ENCODE measurements at regions not wholly inside any gene's neighbourhood (a gene's known extent, or its start where the extent isn't known, plus 50 kb on each side); places are given as distances from the start of the nearest gene placed in this dataset.

- H3K27ac ChIP-seq = no peak overlapping the region
- no peak for DNase-seq (ENCODE audit: low read depth, low spot score)
Observed at GRCh38 chr6:12379181-12379580, 89.0 kb downstream of the EDN1 start.

- DNase-seq (ENCODE audit: low read depth, low spot score) = no peak
- H3K27ac ChIP-seq = no peak overlapping the region
Observed at GRCh38 chr6:12381587-12381986, 91.4 kb downstream of the EDN1 start.

- H3K27ac ChIP-seq = no peak overlapping the region
- no peak for DNase-seq (ENCODE audit: low read depth, low spot score)
Observed at GRCh38 chr6:12383448-12383847, 93.3 kb downstream of the EDN1 start.

- no peak for DNase-seq (ENCODE audit: low read depth, low spot score)
Observed at GRCh38 chr6:12384357-12384912, 94.3 kb downstream of the EDN1 start.

GRCh38 chr6:12385316-12385715 lies 95.2 kb downstream of the EDN1 start:
- DNase-seq (ENCODE audit: low read depth, low spot score) = no peak
- no peak overlapping the region for H3K27ac ChIP-seq

More at GRCh38 chr6:12384357-12384912, 94.3 kb downstream of the EDN1 start:
- no peak overlapping the region for H3K27ac ChIP-seq

GRCh38 chr6:12386816-12387215 lies 96.7 kb downstream of the EDN1 start:
- DNase-seq (ENCODE audit: low read depth, low spot score) = no peak
- H3K27ac ChIP-seq = no peak overlapping the region

GRCh38 chr6:12391472-12391871 lies 101.3 kb downstream of the EDN1 start:
- no peak overlapping the region for H3K27ac ChIP-seq
- DNase-seq (ENCODE audit: low read depth, low spot score) = no peak

GRCh38 chr6:12392490-12392889 lies 102.3 kb downstream of the EDN1 start:
- H3K27ac ChIP-seq = no peak overlapping the region

GRCh38 chr6:12393100-12393499 lies 102.9 kb downstream of the EDN1 start:
- no peak overlapping the region for H3K27ac ChIP-seq
- DNase-seq (ENCODE audit: low read depth, low spot score) = no peak

More at GRCh38 chr6:12392490-12392889, 102.3 kb downstream of the EDN1 start:
- DNase-seq (ENCODE audit: low read depth, low spot score) = no peak

- no peak overlapping the region for H3K27ac ChIP-seq
- DNase-seq (ENCODE audit: low read depth, low spot score) = no peak
Observed at GRCh38 chr6:12394170-12394569, 104.0 kb downstream of the EDN1 start.

GRCh38 chr6:12395898-12396297 lies 105.7 kb downstream of the EDN1 start:
- no peak for DNase-seq (ENCODE audit: low read depth, low spot score)

GRCh38 chr6:12401200-12401599 lies 111.0 kb downstream of the EDN1 start:
- no peak for DNase-seq (ENCODE audit: low read depth, low spot score)
- H3K27ac ChIP-seq = no peak overlapping the region

More at GRCh38 chr6:12395898-12396297, 105.7 kb downstream of the EDN1 start:
- no peak overlapping the region for H3K27ac ChIP-seq

GRCh38 chr6:12403201-12403826 lies 113.2 kb downstream of the EDN1 start:
- H3K27ac ChIP-seq = peak overlapping the region; percentile 40
- DNase-seq (ENCODE audit: low read depth, low spot score) = peak; percentile 18

- peak overlapping the region; percentile 40 for H3K27ac ChIP-seq
- no peak for DNase-seq (ENCODE audit: low read depth, low spot score)
Observed at GRCh38 chr6:12403947-12404647, 113.9 kb downstream of the EDN1 start.

- no peak for DNase-seq (ENCODE audit: low read depth, low spot score)
- H3K27ac ChIP-seq = no peak overlapping the region
Observed at GRCh38 chr6:12404651-12405050, 114.5 kb downstream of the EDN1 start.

- no peak overlapping the region for H3K27ac ChIP-seq
- no peak for DNase-seq (ENCODE audit: low read depth, low spot score)
Observed at GRCh38 chr6:12408752-12409151, 118.6 kb downstream of the EDN1 start.

GRCh38 chr6:12410946-12411345 lies 120.8 kb downstream of the EDN1 start:
- no peak for DNase-seq (ENCODE audit: low read depth, low spot score)
- H3K27ac ChIP-seq = no peak overlapping the region

GRCh38 chr6:12414096-12414675 lies 124.0 kb downstream of the EDN1 start:
- no peak for DNase-seq (ENCODE audit: low read depth, low spot score)
- no peak overlapping the region for H3K27ac ChIP-seq

- DNase-seq (ENCODE audit: low read depth, low spot score) = no peak
- H3K27ac ChIP-seq = no peak overlapping the region
Observed at GRCh38 chr6:12415980-12416598, 125.9 kb downstream of the EDN1 start.

GRCh38 chr6:12417191-12417590 lies 127.0 kb downstream of the EDN1 start:
- no peak for DNase-seq (ENCODE audit: low read depth, low spot score)
- H3K27ac ChIP-seq = no peak overlapping the region

GRCh38 chr6:12418946-12419345 lies 128.8 kb downstream of the EDN1 start:
- peak overlapping the region; percentile 80 for H3K27ac ChIP-seq
- peak; percentile 78 for DNase-seq (ENCODE audit: low read depth, low spot score)

Measured in epithelial cell of prostate (primary cell).